Heart left ventricle (tissue), 16 donors: ENCODE measurements at regions not wholly inside any gene's neighbourhood (a gene's known extent, or its start where the extent isn't known, plus 50 kb on each side); places are given as distances from the start of the nearest gene placed in this dataset.

ENCODE experiments used
- ATAC-seq, 4 donors: fragments of 200-7000 bp; cut with Tn5 transposase; one replicate each; pipeline ENCODE4 v1.9.1; 2020 to 2022; ENCODE audit warnings: moderate library complexity in 4 of 4, mild to moderate bottlenecking in 3 of 4, moderate number of reproducible peaks in 1 of 4
- DNase-seq, 5 donors: peaks; one replicate each; pipeline ENCODE4 v3.0.0-alpha.2; 2020
- H3K27ac ChIP-seq, 12 donors: fragments of 200-600 bp; sonication (generic) in 4 of 12; one replicate each; pipeline versions ENCODE4 v1.5.0 to v1.8.0; 2016 to 2022; ENCODE audit warnings: mild to moderate bottlenecking in 2 of 12
- H3K27me3 ChIP-seq, 9 donors: fragments of 200-600 bp; sonication (generic) in 2 of 9; one replicate each; pipeline versions ENCODE4 v1.5.1 to v1.8.0; 2016 to 2022; ENCODE audit warnings: mild to moderate bottlenecking in 3 of 9
- H3K36me3 ChIP-seq, 9 donors: fragments of 200-600 bp; sonication (generic) in 2 of 9; one replicate each; pipeline versions ENCODE4 v1.5.0 to v1.8.0; 2018 to 2022; ENCODE audit warnings: mild to moderate bottlenecking in 2 of 9
- H3K4me1 ChIP-seq, 12 donors: fragments of 200-600 bp; sonication (generic) in 4 of 12; one replicate each; pipeline versions ENCODE4 v1.5.0 to v1.8.0; 2016 to 2022; ENCODE audit warnings: mild to moderate bottlenecking in 3 of 12
- H3K4me3 ChIP-seq, 12 donors: fragments of 200-600 bp; sonication (generic) in 4 of 12; one replicate each; pipeline versions ENCODE4 v1.5.0 to v1.8.0; 2017 to 2022; ENCODE audit warnings: mild to moderate bottlenecking in 9 of 12, moderate library complexity in 4 of 12
- H3K9me3 ChIP-seq, 12 donors: fragments of 200-600 bp; sonication (generic) in 4 of 12; one replicate each; pipeline versions ENCODE4 v1.5.0 to v1.8.0; 2016 to 2022; ENCODE audit warnings: mild to moderate bottlenecking in 1 of 12
- POLR2A ChIP-seq, 2 donors: fragments of 450-650 bp; IDR thresholded peaks; one replicate each; pipeline ENCODE4 v1.6.1; 2017; ENCODE audit warnings: antibody characterized with exemption in 2 of 2, mild to moderate bottlenecking in 2 of 2, moderate library complexity in 2 of 2
- WGBS, 4 donors: extraction: QIAGEN DNeasy Blood & Tissue Kit in 2 of 4; methylation state at CpG; one replicate each; pipeline versions ENCODE4 v1.1.5 to v1.1.7; 2013 to 2018; 5-methylcytosine and 5-hydroxymethylcytosine counted together
- intact Hi-C, 10 donors: fragments of 100-400 bp; cut with DNase I; formaldehyde crosslinking; loops; one replicate each; pipeline versions ENCODE4 v1.11.1 to v1.14.2; 2022
- TF ChIP-seq, protein P1 (sequence below), 12 donors: fragments of 200-600 bp; sonication (generic) in 4 of 12; IDR thresholded peaks; one replicate each; pipeline versions ENCODE4 v1.5.0 to v1.8.0; 2018 to 2022; ENCODE audit warnings: antibody characterized with exemption in 12 of 12, mild to moderate bottlenecking in 5 of 12
- donor health status: ischemic (EF 13 %, LVEDD 7.1; RV severe dilation, severe dysfunction).
- donor health status: healthy with polysubstance abuse.
- donor health status: DM: no; HTN: yes; CAD: no.
- donor health status: DM: no; HTN: no; CAD: no.
- donor health status: ischemic (EF 25% LVEDD 6.9; RV normal size, moderate dysfunction).
- donor health status: ischemic (EF 25% LVEDD 5.7; RV mildly dilated, moderate dysfunction).
- donor health status: healthy.
- donor health status: DM: yes; HTN: yes; CAD: no.
- donor health status: ischemic (EF 35%, LVEDD 5.7; RV mildly dilated, moderate dysfunction).
- donor health status: nonischemic (EF 11% LVEDD 7.7; RV severe dilation, severe dysfunction).
- donor health status: DM: yes; HTN: yes; CAD: no.
- donor health status: PGD.
- donor health status: ischemic (EF 29% LVEDD 5.4; RV normal size, mild dysfunction).
- donor health status: nonischemic (EF 23%, LVEDD 6.1; RV moderate dilation, normal function).

GRCh38 chr11:114876234-114876633 lies 197.9 kb downstream of the NXPE2 start:
- ATAC-seq (no peak), DNase-seq (no peak)
- 69 to 71% (median 70%) methylated on average over 6 of the region's 6 CpGs for WGBS, 4 donors
- Histone ChIP-seq H3K27ac (no peak overlapping the region), H3K9me3 (no peaks in the 10 kb centered on the region), H3K4me1 (no peaks in the 10 kb centered on the region), H3K4me3 (no peak overlapping the region), H3K36me3 (no peaks in the 10 kb centered on the region), H3K27me3 (no peaks in the 10 kb centered on the region)
- TF ChIP-seq, protein P1, sequence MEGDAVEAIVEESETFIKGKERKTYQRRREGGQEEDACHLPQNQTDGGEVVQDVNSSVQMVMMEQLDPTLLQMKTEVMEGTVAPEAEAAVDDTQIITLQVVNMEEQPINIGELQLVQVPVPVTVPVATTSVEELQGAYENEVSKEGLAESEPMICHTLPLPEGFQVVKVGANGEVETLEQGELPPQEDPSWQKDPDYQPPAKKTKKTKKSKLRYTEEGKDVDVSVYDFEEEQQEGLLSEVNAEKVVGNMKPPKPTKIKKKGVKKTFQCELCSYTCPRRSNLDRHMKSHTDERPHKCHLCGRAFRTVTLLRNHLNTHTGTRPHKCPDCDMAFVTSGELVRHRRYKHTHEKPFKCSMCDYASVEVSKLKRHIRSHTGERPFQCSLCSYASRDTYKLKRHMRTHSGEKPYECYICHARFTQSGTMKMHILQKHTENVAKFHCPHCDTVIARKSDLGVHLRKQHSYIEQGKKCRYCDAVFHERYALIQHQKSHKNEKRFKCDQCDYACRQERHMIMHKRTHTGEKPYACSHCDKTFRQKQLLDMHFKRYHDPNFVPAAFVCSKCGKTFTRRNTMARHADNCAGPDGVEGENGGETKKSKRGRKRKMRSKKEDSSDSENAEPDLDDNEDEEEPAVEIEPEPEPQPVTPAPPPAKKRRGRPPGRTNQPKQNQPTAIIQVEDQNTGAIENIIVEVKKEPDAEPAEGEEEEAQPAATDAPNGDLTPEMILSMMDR (IDR thresholded peaks at IDR 0.05): no peak
- no peak for TF ChIP-seq POLR2A (IDR thresholded peaks at IDR 0.05)
- intact Hi-C loops: no loop called here

DNA sequence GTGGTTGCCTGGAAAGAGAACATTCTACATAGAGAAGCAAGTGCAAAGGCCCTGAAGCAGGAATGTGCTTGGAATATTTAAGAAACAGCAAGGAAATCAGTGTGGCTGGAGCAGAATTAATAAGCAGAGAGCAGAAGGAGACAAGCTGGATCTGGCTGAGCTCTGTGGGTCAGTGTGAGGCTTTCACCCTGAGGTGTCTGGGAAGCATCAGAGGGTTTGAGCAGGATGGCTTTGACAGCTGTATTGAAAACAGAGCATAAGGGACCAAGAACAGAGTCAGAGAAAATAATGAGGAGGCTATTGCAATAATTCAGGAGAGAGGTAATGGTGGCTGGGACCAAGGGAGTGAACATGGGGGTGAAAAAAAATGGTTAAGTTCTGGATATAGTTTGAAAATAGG lies 199.6 kb downstream of the NXPE2 start:
- Histone ChIP-seq H3K27ac (no peak overlapping the region), H3K36me3 (no peaks in the 10 kb centered on the region), H3K27me3 (no peaks in the 10 kb centered on the region), H3K4me3 (no peak overlapping the region), H3K4me1 (no peaks in the 10 kb centered on the region), H3K9me3 (no peaks in the 10 kb centered on the region)
- intact Hi-C loops: no loop called here
- DNase-seq (no peak), ATAC-seq (no peak)
- TF ChIP-seq POLR2A (IDR thresholded peaks at IDR 0.05): no peak
- TF ChIP-seq, protein P1 (IDR thresholded peaks at IDR 0.05): no peak

DNA sequence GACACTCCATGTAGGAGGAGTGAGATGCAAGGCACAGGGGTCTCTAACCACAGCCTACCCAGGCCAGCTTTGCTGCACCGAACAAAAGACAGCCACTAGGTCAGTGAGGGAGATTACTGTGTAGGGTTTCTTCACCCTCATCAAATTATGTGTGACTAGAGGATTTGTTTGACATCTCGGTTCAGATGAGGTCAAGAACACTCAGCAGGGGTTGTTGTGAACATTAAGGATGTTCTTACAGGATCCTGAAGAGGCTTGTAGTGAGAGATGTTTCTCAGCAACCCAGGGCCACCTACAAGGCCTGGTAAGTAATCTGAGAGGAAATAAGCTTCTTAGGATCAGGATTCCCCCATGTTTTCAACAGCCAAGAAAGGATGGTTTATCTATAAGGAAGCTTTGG lies 202.1 kb downstream of the NXPE2 start:
- H3K9me3 ChIP-seq: peaks cover 0 to 5% (median 0%) of the 10 kb centered on the region in 12 donors
- WGBS, 4 donors: 66 to 81% (median 71%) methylated on average over 2 of the region's 2 CpGs
- TF ChIP-seq POLR2A (IDR thresholded peaks at IDR 0.05): no peak
- TF ChIP-seq, protein P1 (IDR thresholded peaks at IDR 0.05): no peak
- ATAC-seq: no peak
- no peaks in the 10 kb centered on the region for H3K27me3 ChIP-seq
- no peak overlapping the region for H3K27ac ChIP-seq
- no peaks in the 10 kb centered on the region for H3K36me3 ChIP-seq
- intact Hi-C loops: no loop called here
- H3K4me1 ChIP-seq: peaks cover 0 to 8% (median 0%) of the 10 kb centered on the region in 12 donors
- DNase-seq: no peak
- H3K4me3 ChIP-seq: no peak overlapping the region

DNA sequence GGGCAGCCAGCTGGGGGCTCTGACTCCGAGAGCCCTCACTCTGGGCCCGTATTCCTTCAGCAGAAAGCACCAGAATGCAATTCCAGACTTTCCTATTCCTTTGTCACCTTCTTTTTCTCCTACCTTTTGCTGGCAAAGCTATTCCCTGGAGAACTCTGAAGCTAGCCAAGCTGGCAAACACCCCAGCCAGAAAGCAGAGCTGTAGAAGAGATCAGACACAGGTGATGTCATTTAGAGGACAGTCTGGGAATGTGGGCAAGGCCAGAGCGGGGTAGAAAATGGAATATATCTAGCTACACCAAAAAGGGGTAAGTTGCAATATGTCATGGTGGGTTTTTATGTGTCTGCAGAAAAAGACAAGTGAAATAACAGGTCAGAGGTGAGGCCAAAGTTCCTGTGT lies 205.1 kb downstream of the NXPE2 start:
- peak overlapping the region in 3 of 12 donors; percentile 1 to 34 (median 20) for H3K27ac ChIP-seq
- no peak for TF ChIP-seq POLR2A (IDR thresholded peaks at IDR 0.05)
- TF ChIP-seq, protein P1 (IDR thresholded peaks at IDR 0.05): no peak
- WGBS, 4 donors: 54 to 62% (median 57%) methylated on average over 3 of the region's 3 CpGs

More for the DNA sequence above, 205.1 kb downstream of the NXPE2 start:
- DNase-seq (peak in 3 of 5 donors; percentile 11 to 55 (median 46)), ATAC-seq (peak in 3 of 4 donors; percentile 71 to 88 (median 78))
- Histone ChIP-seq H3K4me3 (no peak overlapping the region), H3K36me3 (no peaks in the 10 kb centered on the region), H3K27me3 (no peaks in the 10 kb centered on the region), H3K4me1 (peaks cover 0 to 8% (median 0%) of the 10 kb centered on the region in 12 donors), H3K9me3 (peaks cover 0 to 5% (median 0%) of the 10 kb centered on the region in 12 donors)
- intact Hi-C loops: no loop called here
